ENCODE measurements at regions not wholly inside any gene's neighbourhood (a gene's known extent, or its start where the extent isn't known, plus 50 kb on each side); places are given as distances from the start of the nearest gene placed in this dataset.

GRCh38 chr12:58099476-58099875 is 158.1 kb downstream of the ATP23 start:
- TF ChIP-seq USF1 (IDR thresholded peaks at IDR 0.05; ENCODE audit: borderline replicate concordance, low read depth) (no peak), ELF1 (IDR thresholded peaks at IDR 0.05) (no peak), FOXM1 (IDR thresholded peaks at IDR 0.05; ENCODE audit: low read depth) (no peak), SIN3A (IDR thresholded peaks at IDR 0.05; ENCODE audit: borderline replicate concordance, low read depth, low read length) (no peak)
- Histone ChIP-seq H3K9me3 (no peaks in the 10 kb centered on the region), H3K4me1 (ENCODE audit: control insufficient read depth in 1 of 2, insufficient read depth in 2 of 2, low read depth in 1 of 2, low read length in 1 of 2) (no peaks in the 10 kb centered on the region), H3K9ac (no peak overlapping the region), H2AFZ (ENCODE audit: low read depth) (no peak overlapping the region), H3F3A (replicated peaks; ENCODE audit: insufficient read depth) (no peaks in the 10 kb centered on the region), H3K36me3 (replicated peaks in 1 of 2; ENCODE audit: control insufficient read depth in 1 of 2, insufficient read depth in 2 of 2, low read length in 1 of 2) (no peaks in the 10 kb centered on the region), H3K79me2 (ENCODE audit: insufficient read depth) (no peaks in the 10 kb centered on the region), H3K4me2 (no peak overlapping the region), H3K27me3 (ENCODE audit: insufficient read depth) (no peaks in the 10 kb centered on the region), H3K4me3 (ENCODE audit: low read depth in 2 of 2, low read length in 1 of 2) (no peak overlapping the region), H4K20me1 (ENCODE audit: insufficient read depth) (no peaks in the 10 kb centered on the region), H3K9me2 (no peaks in the 10 kb centered on the region), H3K27ac (ENCODE audit: low read depth in 2 of 2, low read length in 1 of 2) (no peak overlapping the region)
- ChIA-PET CTCF (interaction anchor here (0.7 kb wide), 1 partner anchor 19 kb away, joined by 3 read pairs; no protein-coding TSS in a partner anchor), POLR2A (no interaction called here)
- DNase-seq = no peak
- 4% methylated on average over 4 of the region's 4 CpGs for WGBS (ENCODE audit: low lambda C conversion rate)

GRCh38 chr12:58104351-58104755 is 163.0 kb downstream of the ATP23 start:
- Histone ChIP-seq H3K9me3 (no peaks in the 10 kb centered on the region), H3K27me3 (ENCODE audit: insufficient read depth) (no peaks in the 10 kb centered on the region), H3K9ac (no peak overlapping the region), H2AFZ (ENCODE audit: low read depth) (no peak overlapping the region), H4K20me1 (ENCODE audit: insufficient read depth) (no peaks in the 10 kb centered on the region), H3K4me2 (no peak overlapping the region), H3K79me2 (ENCODE audit: insufficient read depth) (no peaks in the 10 kb centered on the region), H3K27ac (ENCODE audit: low read depth in 2 of 2, low read length in 1 of 2) (no peak overlapping the region), H3K4me1 (ENCODE audit: control insufficient read depth in 1 of 2, insufficient read depth in 2 of 2, low read depth in 1 of 2, low read length in 1 of 2) (no peaks in the 10 kb centered on the region), H3F3A (replicated peaks; ENCODE audit: insufficient read depth) (no peaks in the 10 kb centered on the region), H3K9me2 (no peaks in the 10 kb centered on the region), H3K4me3 (ENCODE audit: low read depth in 2 of 2, low read length in 1 of 2) (no peak overlapping the region), H3K36me3 (replicated peaks in 1 of 2; ENCODE audit: control insufficient read depth in 1 of 2, insufficient read depth in 2 of 2, low read length in 1 of 2) (no peaks in the 10 kb centered on the region)
- TF ChIP-seq RCOR1 (IDR thresholded peaks at IDR 0.05; ENCODE audit: low read length) (no peak), JUND (IDR thresholded peaks at IDR 0.05) (no peak), MAX (IDR thresholded peaks at IDR 0.05; ENCODE audit: low read depth) (no peak), FOXM1 (IDR thresholded peaks at IDR 0.05; ENCODE audit: low read depth) (no peak)
- ChIA-PET CTCF (interaction anchor here (1.2 kb wide), 1 partner anchor 10 kb away, joined by 3 read pairs; no protein-coding TSS in a partner anchor), POLR2A (no interaction called here)
- WGBS (ENCODE audit: low lambda C conversion rate) = 0% methylated on average over 4 of the region's 4 CpGs
- DNase-seq = no peak

GRCh38 chr12:58105225-58106119 is 164.1 kb downstream of the ATP23 start:
- Histone ChIP-seq H3K4me2 (no peak overlapping the region), H3K27ac (ENCODE audit: low read depth in 2 of 2, low read length in 1 of 2) (no peak overlapping the region), H3K36me3 (replicated peaks in 1 of 2; ENCODE audit: control insufficient read depth in 1 of 2, insufficient read depth in 2 of 2, low read length in 1 of 2) (no peaks in the 10 kb centered on the region), H3K79me2 (ENCODE audit: insufficient read depth) (no peaks in the 10 kb centered on the region), H3F3A (replicated peaks; ENCODE audit: insufficient read depth) (no peaks in the 10 kb centered on the region), H2AFZ (ENCODE audit: low read depth) (no peak overlapping the region), H3K9me3 (no peaks in the 10 kb centered on the region), H3K4me1 (ENCODE audit: control insufficient read depth in 1 of 2, insufficient read depth in 2 of 2, low read depth in 1 of 2, low read length in 1 of 2) (no peaks in the 10 kb centered on the region), H3K27me3 (ENCODE audit: insufficient read depth) (no peaks in the 10 kb centered on the region), H3K4me3 (ENCODE audit: low read depth in 2 of 2, low read length in 1 of 2) (no peak overlapping the region), H3K9me2 (no peaks in the 10 kb centered on the region), H4K20me1 (ENCODE audit: insufficient read depth) (no peaks in the 10 kb centered on the region), H3K9ac (no peak overlapping the region)
- ChIA-PET CTCF (interaction anchor here (0.6 kb wide), 1 partner anchor 14 kb away, joined by 3 read pairs; no protein-coding TSS in a partner anchor), POLR2A (no interaction called here)
- WGBS (ENCODE audit: low lambda C conversion rate) = 7% methylated on average over 10 of the region's 10 CpGs
- no peak for DNase-seq
- TF ChIP-seq CTCF (IDR thresholded peaks at IDR 0.05) = peak; percentile 30; the same call in 1 of the 2 replicates
- no peak for TF ChIP-seq REST (IDR thresholded peaks at IDR 0.05; ENCODE audit: low read depth, low read length)
- TF ChIP-seq FOXM1 (IDR thresholded peaks at IDR 0.05; ENCODE audit: low read depth) = no peak
- no peak for TF ChIP-seq CHD2 (IDR thresholded peaks at IDR 0.05; ENCODE audit: low read length, partially characterized antibody)
- TF ChIP-seq JUND (IDR thresholded peaks at IDR 0.05) = no peak
- TF ChIP-seq TAF1 (IDR thresholded peaks at IDR 0.05; ENCODE audit: borderline replicate concordance, low read depth, low read length) = no peak
- no peak for TF ChIP-seq SIN3A (IDR thresholded peaks at IDR 0.05; ENCODE audit: borderline replicate concordance, low read depth, low read length)
- TF ChIP-seq IRF3 (IDR thresholded peaks at IDR 0.05; ENCODE audit: low read depth, low read length) = no peak
